A549 (cell line): ENCODE measurements at regions not wholly inside any gene's neighbourhood (a gene's known extent, or its start where the extent isn't known, plus 50 kb on each side); places are given as distances from the start of the nearest gene placed in this dataset.
"Not testable (repeated sequence)": the region's sequence is repeated elsewhere in the genome, so short reads cannot be mapped to it uniquely, and the experiment has no call there.

Experiments
- BHLHE40 ChIP-seq: IDR thresholded peaks from 2 replicates; pipeline ENCODE4 v1.6.1; 2012; ENCODE audit warnings: low read depth, low read length, inconsistent platforms
- CHD2 ChIP-seq: fragments of 150-350 bp; IDR thresholded peaks from 2 replicates; pipeline ENCODE4 v1.6.1; 2014; ENCODE audit warnings: low read length; ENCODE audit not compliant: partially characterized antibody
- EP300 ChIP-seq, 2 experiments: fragments of >200 bp; sonication (Bioruptor Twin); formaldehyde crosslinking; IDR thresholded peaks; 2 replicates in 1 of 2; 3 replicates in 1 of 2; pipeline ENCODE4 v1.6.1; 2016 to 2017
- JUNB ChIP-seq: fragments of >200 bp; sonication (Bioruptor Twin); formaldehyde crosslinking; IDR thresholded peaks from 2 replicates; pipeline ENCODE4 v1.6.1; 2016
- MAFK ChIP-seq: fragments of 450-650 bp; IDR thresholded peaks from 2 replicates; pipeline ENCODE4 v1.6.1; 2014; ENCODE audit not compliant: partially characterized antibody
- POLR2A ChIP-seq: IDR thresholded peaks from 2 replicates; pipeline ENCODE4 v1.6.1; 2012; ENCODE audit warnings: mild to moderate bottlenecking, low read length
- SMC3 ChIP-seq: fragments of >200 bp; sonication (Bioruptor Twin); formaldehyde crosslinking; IDR thresholded peaks from 3 replicates; pipeline ENCODE4 v1.6.1; 2018; ENCODE audit warnings: inconsistent platforms
- ZNF302 ChIP-seq: fragments of 250-450 bp; sonication (Bioruptor Pico); IDR thresholded peaks from 2 replicates; pipeline ENCODE4 v1.9.0; 2021; ENCODE audit warnings: inconsistent platforms, mild to moderate bottlenecking, moderate library complexity
- ZSCAN20 ChIP-seq: fragments of 250-450 bp; sonication (Bioruptor Pico); IDR thresholded peaks from 2 replicates; pipeline ENCODE4 v1.8.0; 2022; ENCODE audit warnings: mild to moderate bottlenecking, moderate library complexity
- TF ChIP-seq, protein P1 (sequence below): fragments of >200 bp; sonication (Bioruptor Twin); formaldehyde crosslinking; IDR thresholded peaks from 3 replicates; pipeline ENCODE4 v1.5.1; 2016
- TF ChIP-seq, protein P2 (sequence below): fragments of 200-600 bp; sonication (generic); IDR thresholded peaks from 2 replicates; pipeline ENCODE4 v1.6.1; 2016; ENCODE audit warnings: antibody characterized with exemption, mild to moderate bottlenecking, moderate library complexity

DNA sequence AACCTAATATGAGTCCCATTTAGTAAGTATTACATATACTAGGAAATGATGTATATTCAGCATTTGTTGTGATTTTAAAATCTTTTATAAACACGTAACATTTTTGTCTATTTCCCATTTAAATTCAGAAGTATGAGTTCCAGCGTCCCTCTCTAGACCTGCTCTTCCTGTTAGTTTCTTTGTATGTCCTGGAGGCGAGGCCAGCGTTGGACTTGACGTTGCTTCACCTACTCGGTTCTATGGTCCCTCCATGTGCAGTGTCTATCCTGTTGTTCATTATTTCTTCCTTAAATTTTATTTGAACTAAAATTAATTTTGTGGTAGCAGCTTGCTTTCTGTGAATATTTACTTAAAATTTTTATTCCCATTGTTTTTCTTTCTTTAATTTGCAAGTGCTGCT is 88.5 kb downstream of the POTEH start:
- TF ChIP-seq, protein P1, sequence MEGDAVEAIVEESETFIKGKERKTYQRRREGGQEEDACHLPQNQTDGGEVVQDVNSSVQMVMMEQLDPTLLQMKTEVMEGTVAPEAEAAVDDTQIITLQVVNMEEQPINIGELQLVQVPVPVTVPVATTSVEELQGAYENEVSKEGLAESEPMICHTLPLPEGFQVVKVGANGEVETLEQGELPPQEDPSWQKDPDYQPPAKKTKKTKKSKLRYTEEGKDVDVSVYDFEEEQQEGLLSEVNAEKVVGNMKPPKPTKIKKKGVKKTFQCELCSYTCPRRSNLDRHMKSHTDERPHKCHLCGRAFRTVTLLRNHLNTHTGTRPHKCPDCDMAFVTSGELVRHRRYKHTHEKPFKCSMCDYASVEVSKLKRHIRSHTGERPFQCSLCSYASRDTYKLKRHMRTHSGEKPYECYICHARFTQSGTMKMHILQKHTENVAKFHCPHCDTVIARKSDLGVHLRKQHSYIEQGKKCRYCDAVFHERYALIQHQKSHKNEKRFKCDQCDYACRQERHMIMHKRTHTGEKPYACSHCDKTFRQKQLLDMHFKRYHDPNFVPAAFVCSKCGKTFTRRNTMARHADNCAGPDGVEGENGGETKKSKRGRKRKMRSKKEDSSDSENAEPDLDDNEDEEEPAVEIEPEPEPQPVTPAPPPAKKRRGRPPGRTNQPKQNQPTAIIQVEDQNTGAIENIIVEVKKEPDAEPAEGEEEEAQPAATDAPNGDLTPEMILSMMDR, result not testable (repeated sequence)
- TF ChIP-seq BHLHE40; ZSCAN20; EP300 (IDR thresholded peaks at IDR 0.05); POLR2A; MAFK; CHD2; SMC3; JUNB; ZNF302 (CRISPR knock-in tag): not testable (repeated sequence)
- TF ChIP-seq, protein P2, sequence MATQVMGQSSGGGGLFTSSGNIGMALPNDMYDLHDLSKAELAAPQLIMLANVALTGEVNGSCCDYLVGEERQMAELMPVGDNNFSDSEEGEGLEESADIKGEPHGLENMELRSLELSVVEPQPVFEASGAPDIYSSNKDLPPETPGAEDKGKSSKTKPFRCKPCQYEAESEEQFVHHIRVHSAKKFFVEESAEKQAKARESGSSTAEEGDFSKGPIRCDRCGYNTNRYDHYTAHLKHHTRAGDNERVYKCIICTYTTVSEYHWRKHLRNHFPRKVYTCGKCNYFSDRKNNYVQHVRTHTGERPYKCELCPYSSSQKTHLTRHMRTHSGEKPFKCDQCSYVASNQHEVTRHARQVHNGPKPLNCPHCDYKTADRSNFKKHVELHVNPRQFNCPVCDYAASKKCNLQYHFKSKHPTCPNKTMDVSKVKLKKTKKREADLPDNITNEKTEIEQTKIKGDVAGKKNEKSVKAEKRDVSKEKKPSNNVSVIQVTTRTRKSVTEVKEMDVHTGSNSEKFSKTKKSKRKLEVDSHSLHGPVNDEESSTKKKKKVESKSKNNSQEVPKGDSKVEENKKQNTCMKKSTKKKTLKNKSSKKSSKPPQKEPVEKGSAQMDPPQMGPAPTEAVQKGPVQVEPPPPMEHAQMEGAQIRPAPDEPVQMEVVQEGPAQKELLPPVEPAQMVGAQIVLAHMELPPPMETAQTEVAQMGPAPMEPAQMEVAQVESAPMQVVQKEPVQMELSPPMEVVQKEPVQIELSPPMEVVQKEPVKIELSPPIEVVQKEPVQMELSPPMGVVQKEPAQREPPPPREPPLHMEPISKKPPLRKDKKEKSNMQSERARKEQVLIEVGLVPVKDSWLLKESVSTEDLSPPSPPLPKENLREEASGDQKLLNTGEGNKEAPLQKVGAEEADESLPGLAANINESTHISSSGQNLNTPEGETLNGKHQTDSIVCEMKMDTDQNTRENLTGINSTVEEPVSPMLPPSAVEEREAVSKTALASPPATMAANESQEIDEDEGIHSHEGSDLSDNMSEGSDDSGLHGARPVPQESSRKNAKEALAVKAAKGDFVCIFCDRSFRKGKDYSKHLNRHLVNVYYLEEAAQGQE, result not testable (repeated sequence)
